A673 (cell line): ENCODE measurements at regions not wholly inside any gene's neighbourhood (a gene's known extent, or its start where the extent isn't known, plus 50 kb on each side); places are given as distances from the start of the nearest gene placed in this dataset.

Experiments
- CTCF ChIP-seq: fragments of 300-800, 200-600 bp; sonication (generic); conservative IDR thresholded peaks from 2 replicates; pipeline ENCODE4 v1.5.1; 2017; ENCODE audit warnings: low read depth, mild to moderate bottlenecking, antibody characterized with exemption, low read length, moderate library complexity, mixed read lengths
- EZH2 ChIP-seq: fragments of 200-600 bp; sonication (generic); IDR thresholded peaks from 2 replicates; pipeline ENCODE4 v1.6.1; 2017; ENCODE audit warnings: borderline replicate concordance, low read depth, mild to moderate bottlenecking, mixed read lengths, antibody characterized with exemption, low read length; ENCODE audit not compliant: poor library complexity, severe bottlenecking

GRCh38 chr13:104385404-104385803 is 1319.2 kb upstream of the SLC10A2 start:
- TF ChIP-seq CTCF (no peak), EZH2 (no peak)
